GM21619 (cell line): ENCODE measurements at regions not wholly inside any gene's neighbourhood (a gene's known extent, or its start where the extent isn't known, plus 50 kb on each side); places are given as distances from the start of the nearest gene placed in this dataset.
"Not testable (repeated sequence)": the region's sequence is repeated elsewhere in the genome, so short reads cannot be mapped to it uniquely, and the experiment has no call there.

ENCODE experiments used
- ATAC-seq: cut with Tn5 transposase; IDR thresholded peaks from one replicate; pipeline ENCODE4 v1.9.1; 2021; ENCODE audit not compliant: unreplicated experiment

DNA sequence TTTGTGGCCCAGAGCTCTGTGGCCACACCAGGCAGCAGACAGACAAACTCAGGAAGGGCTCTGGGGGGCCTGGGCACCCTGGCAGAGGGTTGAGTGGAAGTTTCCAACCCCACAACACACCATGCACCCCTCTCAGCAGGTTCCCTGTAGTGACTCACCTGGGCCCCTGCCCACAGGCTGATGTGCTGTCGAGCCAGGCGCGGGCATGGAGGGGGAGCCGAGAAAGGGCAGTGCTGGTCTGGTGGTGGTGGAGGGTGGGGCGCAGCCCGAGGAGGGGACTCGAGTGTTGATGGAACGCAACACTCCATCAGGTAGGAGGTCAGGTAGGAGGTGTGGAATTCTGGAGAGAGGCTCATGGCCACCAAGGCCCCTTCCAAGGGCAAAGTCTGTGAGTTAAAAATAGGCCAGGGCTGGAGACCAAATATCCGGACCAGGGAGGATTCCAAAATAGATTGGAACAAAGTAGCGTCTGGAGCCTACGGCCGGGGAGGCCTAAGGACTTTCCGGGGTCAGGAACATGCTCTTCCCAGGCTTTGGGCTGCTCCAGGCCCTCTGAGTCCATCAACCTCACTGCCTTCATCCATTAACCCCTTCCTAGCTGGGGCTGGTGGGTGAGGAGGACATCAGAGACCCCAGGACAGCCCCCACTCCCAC, 191.5 kb upstream of the AJAP1 start:
- ATAC-seq, result no peak

DNA sequence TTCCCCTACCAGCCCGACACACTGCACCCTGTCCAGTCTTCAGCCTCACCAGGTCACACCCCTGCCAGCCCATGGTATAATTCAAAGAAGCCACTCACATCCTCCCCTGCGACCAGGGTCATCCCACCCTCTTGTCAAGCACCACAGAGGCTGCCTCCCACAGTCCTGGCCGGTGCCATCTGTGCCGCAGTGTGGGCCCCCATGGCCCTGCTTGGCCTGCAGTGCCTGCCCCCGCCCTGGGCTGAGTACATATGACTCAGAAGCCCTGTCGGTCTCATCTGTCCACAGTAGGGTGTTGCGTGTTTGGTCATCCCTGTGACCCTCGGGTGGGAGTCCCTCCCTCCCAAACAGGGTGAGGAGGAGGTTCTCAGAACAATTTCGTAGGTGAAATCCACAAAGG, 190.8 kb upstream of the AJAP1 start:
- ATAC-seq, result no peak

DNA sequence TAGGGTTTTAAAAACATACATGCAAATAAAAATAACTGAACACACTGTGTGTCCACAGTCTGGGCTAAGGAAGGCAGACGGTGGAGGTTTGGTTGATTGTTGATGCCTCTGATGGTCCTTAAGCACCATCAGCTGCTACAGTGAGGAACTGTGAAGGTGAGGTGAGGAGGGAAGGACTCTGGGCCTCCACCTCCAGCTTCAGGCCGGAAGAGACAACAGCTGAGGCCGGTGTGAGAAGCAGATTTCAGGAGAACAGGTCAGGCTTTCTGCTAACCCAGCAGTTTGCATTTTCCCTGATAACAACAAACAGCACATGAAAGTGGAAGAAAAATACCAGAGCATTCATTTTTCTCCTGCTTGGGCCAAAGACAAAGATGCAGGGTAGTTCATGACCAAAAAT, 189.9 kb upstream of the AJAP1 start:
- ATAC-seq, result no peak

DNA sequence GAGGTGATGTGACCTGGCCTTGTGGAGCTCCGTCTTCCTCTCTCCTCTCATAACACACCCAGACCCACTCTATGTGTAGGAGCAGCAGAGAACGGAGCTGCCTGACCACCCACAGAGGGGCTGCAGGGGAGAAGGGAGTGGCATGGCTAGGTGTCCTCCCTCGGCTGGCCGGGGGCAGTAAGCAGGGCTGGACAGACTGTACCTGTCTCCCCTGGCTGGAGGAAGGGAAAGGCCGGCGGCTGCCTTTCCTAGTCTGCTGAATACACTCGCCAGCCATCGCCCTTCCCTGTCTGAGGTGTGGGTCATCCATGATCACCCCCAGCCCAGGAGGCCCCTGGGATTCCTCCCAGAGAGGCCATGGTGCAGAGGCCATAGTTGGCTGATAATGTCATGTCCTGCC, 187.2 kb upstream of the AJAP1 start:
- ATAC-seq, result no peak

DNA sequence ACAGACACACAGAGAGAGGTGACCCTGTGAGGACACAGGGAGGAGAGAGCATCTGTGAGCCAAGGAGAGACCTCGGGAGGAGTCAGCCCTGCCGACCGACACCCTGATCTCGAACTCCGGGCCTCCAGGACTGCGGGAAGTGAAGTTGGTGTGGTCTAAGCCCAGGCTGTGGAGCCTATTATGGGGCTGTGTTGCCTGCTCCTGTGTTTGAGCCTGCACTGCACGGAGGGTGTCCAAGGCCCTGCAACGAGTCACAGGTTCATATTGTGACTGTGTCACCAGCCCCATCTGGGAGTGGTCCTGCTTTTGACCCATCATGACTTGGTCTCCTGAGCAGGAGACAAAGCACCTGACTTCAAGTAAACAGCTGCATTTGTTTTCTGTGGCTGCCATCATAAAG, 186.0 kb upstream of the AJAP1 start:
- ATAC-seq, result no peak

DNA sequence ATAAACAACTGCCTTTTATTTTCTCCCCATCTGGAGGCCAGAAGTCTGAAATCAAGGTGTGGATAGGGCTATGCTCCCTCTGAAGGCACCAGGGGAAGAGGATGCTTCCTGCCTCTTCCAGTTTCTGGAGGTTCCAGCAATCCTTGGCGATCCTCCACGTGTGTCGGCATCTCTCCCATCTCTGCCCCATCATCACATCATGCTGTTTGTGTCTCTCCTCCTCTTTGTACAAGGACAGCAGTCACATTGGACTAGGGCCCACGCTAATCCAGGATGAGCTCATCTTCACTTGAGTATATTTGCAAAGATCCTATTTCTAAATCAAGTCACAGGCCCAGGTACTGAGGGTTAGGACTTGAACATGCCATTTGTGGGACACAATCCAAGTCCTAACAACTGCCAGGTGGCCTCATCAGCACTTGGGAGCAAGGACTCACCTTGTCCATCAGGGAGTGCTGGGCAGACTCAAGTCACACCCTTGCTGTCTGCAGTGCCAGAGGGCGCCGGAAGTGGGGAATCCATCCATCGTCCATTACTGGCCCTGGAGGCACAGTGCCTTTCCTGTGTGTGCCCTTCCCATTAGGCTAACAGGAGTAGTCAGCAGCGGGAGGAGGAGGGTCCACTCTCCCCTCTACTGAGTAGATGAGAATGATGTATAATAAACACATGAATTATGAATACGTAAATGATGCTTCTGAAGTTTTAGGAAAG, 185.4 kb upstream of the AJAP1 start:
- ATAC-seq, result no peak

DNA sequence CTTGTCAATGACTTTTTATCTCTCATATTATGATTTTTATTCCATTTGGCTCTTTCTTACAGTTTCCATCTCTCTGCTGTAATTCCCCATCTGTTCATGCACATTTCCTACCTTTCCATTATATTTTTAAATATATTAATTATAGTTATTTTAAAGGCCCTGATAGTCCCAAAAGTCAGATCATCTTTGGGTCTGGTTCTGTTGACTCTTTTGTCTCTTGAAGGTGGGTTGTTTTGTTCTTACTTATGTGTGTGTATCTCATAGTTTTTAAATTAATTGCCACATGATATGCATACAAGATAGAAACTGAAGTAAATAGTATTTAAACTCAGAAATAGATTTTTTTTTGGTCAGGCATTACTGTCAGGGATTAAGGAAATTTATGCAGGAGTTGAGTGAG, 178.0 kb upstream of the AJAP1 start:
- no peak for ATAC-seq

DNA sequence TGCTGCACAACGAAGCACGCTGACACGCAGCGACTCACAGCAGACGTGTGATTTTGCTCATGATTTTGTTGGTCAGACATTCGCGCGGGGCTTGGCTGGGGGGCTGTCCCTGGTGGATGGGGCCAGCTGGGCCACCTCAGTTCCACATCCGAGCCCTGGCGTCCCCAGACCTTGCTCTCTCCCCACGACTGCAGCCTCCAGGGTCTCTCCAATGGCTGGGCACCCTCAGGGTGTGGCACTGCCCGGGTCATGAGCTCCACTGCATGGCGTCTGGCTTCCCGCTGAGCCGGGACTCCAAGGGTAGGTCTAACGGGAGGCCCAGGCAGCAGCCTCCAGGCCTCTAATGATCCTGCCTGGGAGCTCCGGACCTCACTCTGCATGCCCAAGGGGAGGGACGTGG, 173.0 kb upstream of the AJAP1 start:
- ATAC-seq, result no peak

DNA sequence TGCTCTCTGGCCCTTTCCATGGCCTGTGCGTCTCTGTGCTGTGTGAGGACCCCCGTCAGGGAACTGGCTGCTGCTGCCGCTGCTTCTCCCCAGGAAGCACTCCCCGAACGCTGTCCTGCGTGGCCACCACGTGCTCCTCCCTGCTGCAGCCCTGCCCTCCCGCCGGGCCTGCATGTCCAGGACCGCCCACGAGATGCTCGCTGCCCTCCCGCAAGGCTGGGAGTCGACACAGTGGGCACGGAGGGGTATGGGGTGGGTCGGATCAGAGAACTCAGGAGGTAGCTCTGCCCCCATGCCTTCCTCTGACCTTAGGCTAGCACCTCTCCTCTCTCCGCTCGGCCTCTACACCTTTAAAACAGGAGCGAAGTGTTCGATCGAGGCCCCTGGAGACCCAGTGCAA, 171.9 kb upstream of the AJAP1 start:
- ATAC-seq, result no peak

DNA sequence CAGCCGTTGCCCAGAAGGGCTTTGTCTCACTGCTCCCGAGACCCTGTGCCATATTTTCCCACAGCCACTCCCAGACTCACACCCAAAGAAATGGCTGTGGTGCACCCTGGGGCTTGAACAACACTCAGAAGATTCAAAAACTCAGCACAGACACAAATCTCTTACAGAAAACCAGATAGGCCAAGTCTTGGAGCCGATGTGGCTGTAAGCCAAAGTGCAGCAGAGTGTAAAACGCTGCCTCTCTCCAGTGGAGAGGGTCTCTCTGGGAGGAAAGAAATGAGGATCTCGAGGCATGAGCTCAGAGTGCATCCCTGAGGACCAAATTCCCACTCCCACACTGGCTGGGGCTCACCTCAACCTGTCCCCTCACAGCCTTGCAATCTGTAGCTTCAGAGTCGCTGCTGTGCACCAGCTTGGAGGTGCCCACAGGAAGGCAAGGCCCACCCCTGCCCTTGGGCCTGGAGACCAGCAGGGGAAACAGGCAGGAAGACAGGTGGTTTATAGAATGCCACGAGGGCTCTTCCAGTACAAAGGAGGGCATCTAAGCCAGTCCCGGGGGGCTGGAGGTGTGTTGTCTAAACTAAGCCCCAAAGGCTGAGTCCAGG, 171.3 kb upstream of the AJAP1 start:
- ATAC-seq, result no peak

DNA sequence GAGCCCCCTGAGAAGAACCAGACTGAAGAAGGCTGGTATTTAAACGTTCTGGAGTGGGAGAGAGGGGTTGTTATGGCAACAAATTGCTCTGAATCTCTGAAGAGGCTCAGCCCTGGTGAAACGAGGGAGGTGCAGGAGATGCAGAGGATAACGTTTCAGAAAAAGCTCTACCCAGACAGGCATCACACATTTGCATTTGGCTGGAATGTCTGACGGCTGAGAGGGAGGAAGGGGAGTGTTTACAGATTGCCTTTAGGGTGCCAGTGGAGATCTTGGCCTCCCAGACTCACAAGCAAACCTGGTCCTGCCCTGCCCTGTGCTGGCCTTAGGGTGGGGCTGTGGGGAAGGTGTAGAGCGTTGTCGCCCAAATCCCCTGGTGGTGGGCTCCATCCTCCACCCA, 169.0 kb upstream of the AJAP1 start:
- no peak for ATAC-seq

DNA sequence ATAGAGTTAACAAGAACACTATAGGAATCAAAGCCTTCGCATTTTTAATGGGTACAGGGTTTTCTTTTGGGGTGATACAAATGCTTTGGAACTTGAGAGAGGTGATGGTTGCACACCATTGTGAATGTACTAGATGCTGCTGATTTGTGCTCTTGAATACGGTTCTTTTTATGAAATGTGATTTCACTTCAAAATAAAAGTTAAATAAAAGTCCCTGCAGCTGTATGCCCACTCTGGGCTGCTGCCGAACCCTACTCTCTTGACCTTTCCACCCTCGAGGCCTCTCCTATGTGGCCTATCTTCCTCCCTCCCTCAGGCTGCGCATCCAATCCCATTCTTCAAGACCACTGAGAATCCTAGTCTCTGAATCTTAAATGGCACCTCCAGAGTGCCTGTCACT, 168.5 kb upstream of the AJAP1 start:
- no peak for ATAC-seq

DNA sequence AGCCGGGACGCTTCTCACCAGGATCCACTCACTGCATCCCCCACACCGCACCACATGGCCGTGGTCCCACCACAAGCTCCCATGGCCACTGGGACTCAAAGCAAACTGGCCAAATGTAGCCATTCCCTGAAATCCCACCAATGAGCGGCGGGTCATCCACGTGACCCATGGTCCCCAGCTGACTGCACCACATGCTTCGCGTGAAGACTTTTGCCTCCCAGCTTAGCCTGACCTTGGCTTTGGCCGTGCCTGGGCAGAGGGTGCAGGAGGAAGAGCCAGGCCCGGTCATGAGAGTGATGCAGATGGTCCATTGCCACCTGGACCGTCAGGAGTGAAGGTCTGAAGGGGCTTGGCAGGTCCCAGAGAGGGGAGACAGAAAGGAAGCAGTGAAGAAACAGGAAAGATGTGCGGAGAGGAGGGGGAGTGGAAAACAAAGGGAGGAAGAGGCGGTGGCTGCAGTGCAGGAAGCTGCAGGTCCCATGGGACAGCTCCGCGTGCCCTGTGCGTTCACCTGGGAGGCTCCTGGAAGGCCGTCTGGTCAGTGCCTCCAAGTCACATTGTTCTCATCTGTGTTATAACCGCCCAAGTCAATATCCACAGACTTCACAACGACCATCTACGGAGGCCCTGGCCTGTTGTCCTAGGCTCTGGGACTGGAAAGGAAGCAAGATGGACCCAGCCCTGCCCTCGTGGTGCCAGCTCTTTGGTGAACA, 167.8 kb upstream of the AJAP1 start:
- ATAC-seq, result no peak

DNA sequence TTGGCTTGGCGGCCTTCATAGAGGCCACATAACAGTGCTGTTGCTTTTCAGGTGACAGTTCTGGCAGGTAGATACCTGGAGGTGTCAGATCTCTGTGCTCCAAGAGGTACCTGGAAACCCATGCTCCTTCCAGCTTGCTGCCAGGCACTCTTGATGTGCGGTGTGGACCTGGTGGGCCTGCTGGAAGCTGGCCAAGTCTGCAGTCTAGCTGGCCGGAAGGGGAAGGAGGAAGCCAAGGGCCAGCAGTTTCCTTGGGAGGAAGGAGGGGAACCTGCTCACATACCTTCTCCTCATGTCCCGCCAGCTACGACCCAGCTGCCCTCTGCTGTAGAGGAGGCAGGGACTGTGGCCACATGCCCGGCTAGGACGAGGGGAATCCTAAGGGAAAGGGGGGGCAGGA, 166.4 kb upstream of the AJAP1 start:
- ATAC-seq, result no peak

DNA sequence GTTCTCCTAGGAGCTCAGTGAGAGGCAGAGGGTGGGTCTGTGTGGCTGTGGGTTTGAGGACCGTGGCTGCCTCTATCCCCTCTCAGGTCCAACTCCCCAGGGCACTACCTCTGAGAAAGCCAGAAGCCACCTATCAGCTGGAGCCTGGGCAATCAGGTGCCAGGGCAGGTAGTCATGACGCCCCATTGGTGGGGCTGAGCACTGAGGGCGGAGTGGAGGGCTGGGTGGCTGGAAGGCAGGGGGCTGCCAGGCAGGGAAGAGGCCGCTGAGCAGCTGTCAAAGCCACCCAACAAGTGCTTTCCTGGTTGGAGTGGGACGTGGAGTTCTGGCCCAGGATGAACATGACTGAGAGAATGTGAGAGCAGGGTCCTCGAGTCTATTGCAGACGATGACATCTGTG, 164.9 kb upstream of the AJAP1 start:
- ATAC-seq, result no peak

DNA sequence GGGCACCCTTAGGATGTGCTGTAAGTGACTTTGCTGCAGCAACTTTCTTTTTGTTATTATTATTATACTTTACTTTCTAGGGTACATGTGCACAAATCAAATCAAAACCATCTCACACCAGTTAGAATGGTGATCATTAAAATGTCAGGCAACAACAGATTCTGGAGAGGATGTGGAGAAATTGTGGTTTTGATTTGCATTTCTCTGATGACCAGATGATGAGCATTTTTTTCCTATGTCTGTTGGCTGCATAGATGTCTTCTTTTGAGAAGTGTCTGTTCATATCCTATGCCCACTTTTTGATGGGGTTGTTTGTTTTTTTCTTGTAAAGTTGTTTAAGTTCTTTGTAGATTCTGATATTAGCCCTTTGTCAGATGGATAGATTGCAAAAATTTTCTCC, 164.4 kb upstream of the AJAP1 start:
- ATAC-seq, result not testable (repeated sequence)

DNA sequence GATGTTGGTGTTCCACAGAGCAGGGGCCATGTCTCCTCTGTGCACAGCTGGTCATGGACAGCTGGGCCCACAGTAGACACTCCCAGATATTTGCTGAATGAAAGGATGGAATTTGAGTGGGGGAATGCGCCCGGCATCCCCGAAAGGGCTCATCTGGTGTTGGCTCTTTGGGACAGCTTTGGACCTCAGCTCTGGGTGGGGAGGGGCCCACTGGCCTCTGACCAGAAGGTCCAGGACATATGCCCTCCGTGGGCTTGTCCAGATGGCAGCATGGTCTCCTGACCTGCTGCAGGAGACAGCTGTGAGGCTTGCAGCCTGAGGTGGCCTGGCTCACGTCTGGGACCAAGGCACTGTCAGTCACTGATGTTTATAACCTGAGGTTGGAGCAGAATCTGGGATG, 160.4 kb upstream of the AJAP1 start:
- ATAC-seq, result no peak

DNA sequence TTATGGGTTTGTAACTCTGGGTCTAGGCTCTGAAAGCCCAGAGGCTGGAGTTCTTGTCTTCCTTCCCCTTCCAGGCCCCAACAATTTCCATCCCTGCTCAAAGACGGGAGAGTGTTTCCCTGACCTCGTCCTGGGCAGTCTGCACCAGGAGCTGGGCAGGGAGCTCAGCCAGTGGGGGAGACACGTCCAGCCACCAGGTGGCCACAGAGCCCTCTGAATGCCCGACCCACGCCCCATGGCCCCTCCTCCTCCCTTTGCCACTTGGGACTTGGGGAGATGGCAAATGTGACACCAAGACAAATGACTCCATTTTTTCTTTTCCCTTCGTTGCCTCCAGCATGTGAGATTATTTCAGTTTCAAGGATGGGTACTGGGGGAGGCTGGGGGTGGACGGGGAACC, 159.9 kb upstream of the AJAP1 start:
- ATAC-seq, result no peak

DNA sequence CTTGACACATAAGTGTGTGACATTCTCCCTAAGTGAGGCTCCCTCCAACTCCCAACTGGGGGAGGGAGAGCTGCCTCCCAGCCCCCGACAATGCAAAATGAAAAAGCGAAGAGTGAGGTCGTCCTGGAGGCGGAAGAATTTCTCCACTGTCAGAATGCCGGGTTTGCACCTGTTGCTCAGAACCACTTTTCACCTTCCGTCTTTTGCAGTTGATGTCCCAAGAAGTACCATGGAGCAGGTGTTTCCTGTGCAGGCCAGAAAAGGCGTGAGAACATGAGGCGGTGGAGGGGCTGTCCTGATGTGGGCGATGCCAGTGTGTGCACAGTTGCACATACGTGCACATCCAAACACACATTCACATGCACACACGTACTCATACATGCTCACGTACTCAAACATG, 158.6 kb upstream of the AJAP1 start:
- no peak for ATAC-seq

DNA sequence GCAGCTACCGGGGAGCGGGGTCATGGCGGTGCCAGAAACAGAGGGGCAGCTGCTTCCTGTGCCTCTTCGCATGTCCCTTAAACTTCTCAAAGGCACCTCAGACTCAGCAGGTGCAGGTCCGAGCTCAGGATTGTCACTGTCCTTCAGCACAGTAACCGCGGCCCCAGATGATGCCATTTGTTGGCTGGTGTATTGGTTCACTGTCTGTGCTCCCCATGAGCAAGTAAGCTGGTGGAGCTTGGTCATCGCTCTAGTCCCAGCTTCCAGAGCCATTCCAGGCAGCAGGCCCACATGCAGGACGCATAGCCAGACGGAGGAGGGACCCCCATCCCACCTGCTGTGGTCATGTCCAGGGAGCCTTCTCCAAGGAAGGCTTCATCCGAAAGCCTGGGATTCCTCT, 154.0 kb upstream of the AJAP1 start:
- no peak for ATAC-seq

DNA sequence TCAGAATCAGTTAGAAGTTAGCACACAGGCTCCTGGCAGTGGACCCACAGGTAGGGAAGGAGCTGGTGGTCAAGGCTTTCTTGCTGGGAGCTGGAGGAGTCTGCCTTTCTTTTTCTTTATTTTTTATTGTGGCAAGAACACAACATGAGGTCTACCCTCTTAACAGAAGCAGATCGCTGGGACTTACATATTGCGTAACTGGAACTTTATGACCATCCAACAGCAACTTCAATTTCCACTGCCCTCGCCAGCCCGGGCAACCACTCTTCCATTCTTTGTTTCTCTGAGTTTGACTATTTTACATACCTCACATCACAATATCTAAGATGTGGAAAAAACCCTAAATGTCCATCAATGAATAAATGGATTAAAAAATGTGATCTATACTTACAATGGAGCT, 147.8 kb upstream of the AJAP1 start:
- no peak for ATAC-seq

DNA sequence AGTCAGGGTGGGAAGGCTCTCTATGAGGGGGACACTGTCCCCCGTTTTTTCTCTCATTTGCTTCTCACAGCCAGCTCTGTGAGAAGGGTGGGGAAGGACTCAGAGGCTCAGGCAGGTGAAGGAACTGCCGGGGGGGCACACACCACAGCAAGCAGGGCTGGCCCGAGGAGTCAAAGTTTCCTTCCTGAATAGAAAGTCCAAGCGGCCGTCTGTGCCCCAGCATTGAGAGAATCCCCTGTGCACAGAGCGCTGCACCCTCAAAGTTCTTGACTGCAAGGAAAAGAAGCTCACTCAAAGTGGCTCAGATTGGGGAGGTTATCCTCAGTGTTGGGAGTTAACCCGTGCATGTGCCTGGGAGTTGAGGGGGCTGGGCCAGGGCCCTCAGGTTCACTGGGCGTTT, 145.2 kb upstream of the AJAP1 start:
- no peak for ATAC-seq
